ENCODE measurements at regions not wholly inside any gene's neighbourhood (a gene's known extent, or its start where the extent isn't known, plus 50 kb on each side); places are given as distances from the start of the nearest gene placed in this dataset.

GRCh38 chr2:18309188-18309587 lies 251.3 kb downstream of the RDH14 start:
- TF ChIP-seq EZH2phosphoT487 (IDR thresholded peaks at IDR 0.05; ENCODE audit: insufficient read depth, low read depth) (no peak), EZH2 (IDR thresholded peaks at IDR 0.05; ENCODE audit: insufficient read depth, poor library complexity, severe bottlenecking) (no peak)

Data from GM23248 (cell line).